Astrocyte (in vitro differentiated cells and primary cell): ENCODE measurements at regions not wholly inside any gene's neighbourhood (a gene's known extent, or its start where the extent isn't known, plus 50 kb on each side); places are given as distances from the start of the nearest gene placed in this dataset.

Source experiments
- CTCF ChIP-seq: IDR thresholded peaks from 2 replicates; pipeline ENCODE4 v1.5.1; 2011; ENCODE audit warnings: low read depth, mild to moderate bottlenecking, inconsistent platforms, low read length, moderate library complexity; ENCODE audit not compliant: insufficient read depth
- EZH2 ChIP-seq: IDR thresholded peaks from 2 replicates; pipeline ENCODE4 v1.6.1; 2012; ENCODE audit warnings: mild to moderate bottlenecking, low read length, inconsistent platforms; ENCODE audit not compliant: insufficient read depth

GRCh38 chr4:157600583-157600982, 380.1 kb downstream of the GRIA2 start:
- TF ChIP-seq CTCF, result no peak
- no peak for TF ChIP-seq EZH2
